HG02678 (cell line): ENCODE measurements at regions not wholly inside any gene's neighbourhood (a gene's known extent, or its start where the extent isn't known, plus 50 kb on each side); places are given as distances from the start of the nearest gene placed in this dataset.
A peak's percentile ranks its signal among the peaks of the same experiment; 100 is the strongest.

ENCODE experiments used
- ATAC-seq: cut with Tn5 transposase; IDR thresholded peaks from one replicate; pipeline ENCODE4 v1.9.1; 2021; ENCODE audit warnings: mild to moderate bottlenecking, moderate library complexity; ENCODE audit not compliant: unreplicated experiment

GRCh38 chr9:107064378-107064777 lies 201.4 kb downstream of the ZNF462 start:
- no peak for ATAC-seq

- ATAC-seq = no peak
These were observed 202.6 kb downstream of the ZNF462 start for GRCh38 chr9:107065549-107065948.

- ATAC-seq = no peak
These were observed 204.9 kb downstream of the ZNF462 start for GRCh38 chr9:107067739-107068416.

GRCh38 chr9:107068581-107068980 lies 205.6 kb downstream of the ZNF462 start:
- no peak for ATAC-seq

GRCh38 chr9:107070586-107070985 lies 207.6 kb downstream of the ZNF462 start:
- ATAC-seq = no peak

- ATAC-seq = no peak
These were observed 205.0 kb upstream of the RAD23B start for GRCh38 chr9:107078061-107078460.

GRCh38 chr9:107079589-107079988 lies 203.5 kb upstream of the RAD23B start:
- no peak for ATAC-seq

GRCh38 chr9:107080130-107080529 lies 202.9 kb upstream of the RAD23B start:
- no peak for ATAC-seq

- no peak for ATAC-seq
These were observed 196.6 kb upstream of the RAD23B start for GRCh38 chr9:107086460-107086859.

- ATAC-seq = no peak
These were observed 195.9 kb upstream of the RAD23B start for GRCh38 chr9:107087222-107087621.

- no peak for ATAC-seq
These were observed 192.9 kb upstream of the RAD23B start for GRCh38 chr9:107090218-107090617.

GRCh38 chr9:107093365-107094060 lies 189.6 kb upstream of the RAD23B start:
- ATAC-seq = no peak

- ATAC-seq = no peak
These were observed 188.7 kb upstream of the RAD23B start for GRCh38 chr9:107094370-107094769.

- no peak for ATAC-seq
These were observed 182.5 kb upstream of the RAD23B start for GRCh38 chr9:107100591-107100990.

GRCh38 chr9:107102011-107102410 lies 181.1 kb upstream of the RAD23B start:
- no peak for ATAC-seq

GRCh38 chr9:107103621-107104020 lies 179.5 kb upstream of the RAD23B start:
- no peak for ATAC-seq

- no peak for ATAC-seq
These were observed 177.3 kb upstream of the RAD23B start for GRCh38 chr9:107105784-107106183.

- ATAC-seq = no peak
These were observed 176.7 kb upstream of the RAD23B start for GRCh38 chr9:107106416-107106815.

GRCh38 chr9:107108342-107109130 lies 174.5 kb upstream of the RAD23B start:
- ATAC-seq = no peak

- no peak for ATAC-seq
These were observed 173.8 kb upstream of the RAD23B start for GRCh38 chr9:107109324-107109723.

GRCh38 chr9:107110153-107110552 lies 172.9 kb upstream of the RAD23B start:
- no peak for ATAC-seq

- peak; percentile 75 for ATAC-seq
These were observed 170.3 kb upstream of the RAD23B start for GRCh38 chr9:107112707-107113243.
